GM03348 (cell line): ENCODE measurements at regions not wholly inside any gene's neighbourhood (a gene's known extent, or its start where the extent isn't known, plus 50 kb on each side); places are given as distances from the start of the nearest gene placed in this dataset.

Experiments used
- DNase-seq: peaks from one replicate; pipeline ENCODE4 v3.0.0; 2012; ENCODE audit warnings: low spot score

DNA sequence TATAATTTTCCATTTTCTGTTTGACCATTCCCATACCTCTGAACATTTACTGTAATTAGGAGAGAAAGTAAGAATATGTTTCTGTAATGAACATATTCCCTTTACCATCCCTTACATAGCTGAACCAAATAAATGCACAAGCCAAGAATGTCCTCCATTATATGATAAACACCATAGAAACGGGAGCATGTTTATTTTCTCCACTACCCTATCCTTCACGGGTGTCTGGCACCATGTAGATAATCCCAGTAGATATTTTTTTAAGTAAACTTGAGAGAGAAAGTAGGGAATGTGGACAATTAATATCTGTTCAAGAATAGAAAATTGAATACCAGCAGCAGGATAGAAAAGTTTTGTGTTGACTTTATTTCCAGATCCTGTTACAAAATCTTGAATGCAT lies 928.4 kb downstream of the EFNB2 start:
- DNase-seq = no peak

GRCh38 chr13:105602956-105603670 lies 932.3 kb downstream of the EFNB2 start:
- no peak for DNase-seq

DNA sequence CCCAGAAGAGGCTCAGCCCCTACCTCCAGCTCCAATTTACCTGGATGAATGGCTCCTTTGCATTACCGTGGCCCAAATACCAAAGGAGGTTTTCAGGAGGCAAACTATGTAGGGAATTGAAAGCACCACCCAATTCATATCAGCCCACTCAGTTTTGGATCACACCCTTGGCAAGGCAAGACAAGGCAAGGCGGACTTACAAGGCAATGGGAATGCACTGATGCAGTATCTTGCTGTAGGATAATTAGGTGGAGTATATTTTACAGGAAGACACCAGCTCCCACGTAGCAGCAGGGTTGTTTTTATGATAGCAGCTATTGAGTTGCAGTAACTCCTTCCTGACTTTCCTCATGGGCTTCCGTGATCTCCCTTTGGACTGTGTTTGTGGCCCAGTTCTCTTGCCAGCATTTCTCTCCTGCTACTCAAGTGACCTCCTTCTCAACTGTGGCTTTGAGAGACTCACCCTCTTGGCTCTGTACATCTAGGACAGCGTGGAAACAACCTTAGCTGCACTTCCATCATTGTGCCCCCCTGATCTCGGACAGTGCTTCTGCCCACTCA lies 935.9 kb downstream of the EFNB2 start:
- DNase-seq = no peak

DNA sequence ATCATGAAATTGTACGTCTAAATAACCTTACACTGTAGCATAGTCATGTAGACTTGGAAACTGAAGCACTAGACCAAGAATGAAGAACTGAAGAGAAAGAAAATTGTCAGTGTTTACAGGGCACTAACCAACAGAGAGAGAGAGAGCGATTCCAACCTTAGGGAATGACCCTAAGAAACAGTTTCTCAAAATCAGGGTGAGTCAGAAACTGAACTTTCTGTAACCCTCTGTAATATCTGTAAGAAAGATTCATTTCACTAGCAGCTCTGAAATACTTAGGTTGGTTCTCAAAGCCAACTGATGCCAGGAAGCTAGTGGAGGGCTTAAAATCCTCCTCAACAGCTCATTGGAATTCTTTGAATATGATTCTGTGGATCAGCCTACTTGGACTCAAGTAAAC lies 936.9 kb downstream of the EFNB2 start:
- DNase-seq = no peak

GRCh38 chr13:105597573-105597972 lies 937.9 kb downstream of the EFNB2 start:
- DNase-seq = no peak

- DNase-seq = no peak
These were observed 940.0 kb downstream of the EFNB2 start for GRCh38 chr13:105595471-105595870.

DNA sequence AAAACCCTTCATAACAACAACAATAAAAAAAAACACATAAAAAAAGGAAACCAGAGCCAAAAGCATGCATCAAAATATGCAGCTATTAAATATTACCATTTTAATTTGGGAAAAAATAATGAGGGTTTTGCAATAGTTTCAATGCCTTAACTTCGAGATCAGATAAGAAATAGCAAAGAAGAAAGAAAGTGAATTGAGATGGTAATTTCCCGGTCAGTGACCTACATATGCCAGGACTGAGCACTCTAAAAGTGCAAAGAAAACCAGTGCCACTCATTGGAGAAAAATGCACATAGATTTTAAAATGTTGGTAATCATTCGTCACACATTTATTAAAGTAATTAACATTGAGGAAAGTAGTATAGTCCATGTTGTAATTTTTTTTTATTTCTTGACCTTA lies 944.2 kb downstream of the EFNB2 start:
- no peak for DNase-seq

- DNase-seq = no peak
These were observed 947.7 kb downstream of the EFNB2 start for GRCh38 chr13:105587786-105588185.

- no peak for DNase-seq
These were observed 955.4 kb downstream of the EFNB2 start for GRCh38 chr13:105579821-105580710.

DNA sequence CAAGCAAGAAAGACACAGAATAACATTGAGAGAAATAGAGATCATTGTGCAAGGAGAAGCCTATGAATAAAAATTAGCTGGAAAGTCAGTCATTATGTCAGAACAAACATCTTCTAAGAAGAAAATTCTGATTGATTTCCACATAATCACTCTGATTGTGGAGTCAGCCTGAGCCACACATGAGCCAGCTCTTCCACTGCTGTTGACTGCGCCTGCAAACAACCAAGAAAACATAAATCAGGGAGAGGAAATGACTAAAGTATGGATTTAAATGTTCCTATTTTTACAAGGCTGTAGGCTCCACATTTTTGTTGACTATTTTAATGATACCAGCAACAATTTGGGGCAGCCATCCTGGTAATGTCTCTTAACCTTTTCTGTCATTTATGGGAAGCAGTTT lies 962.3 kb downstream of the EFNB2 start:
- no peak for DNase-seq

DNA sequence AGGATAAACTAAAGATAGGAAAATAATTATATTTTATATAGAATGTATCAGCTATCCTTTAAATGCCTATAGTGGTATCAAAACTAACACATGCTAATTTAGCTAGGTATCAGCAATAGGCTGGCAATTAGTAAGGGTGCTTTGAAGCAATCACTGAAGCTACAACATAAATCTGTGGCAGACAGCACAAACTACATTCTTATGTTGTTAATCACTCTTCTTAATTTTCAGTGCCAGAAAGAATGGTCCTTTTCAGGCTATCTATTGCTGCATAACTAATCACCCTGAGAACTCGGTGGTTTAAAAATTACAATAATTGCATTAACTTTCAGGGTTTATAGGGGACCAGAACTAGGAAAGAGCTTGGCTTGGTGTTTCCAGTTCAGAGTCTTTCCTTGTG lies 963.1 kb downstream of the EFNB2 start:
- DNase-seq = no peak

DNA sequence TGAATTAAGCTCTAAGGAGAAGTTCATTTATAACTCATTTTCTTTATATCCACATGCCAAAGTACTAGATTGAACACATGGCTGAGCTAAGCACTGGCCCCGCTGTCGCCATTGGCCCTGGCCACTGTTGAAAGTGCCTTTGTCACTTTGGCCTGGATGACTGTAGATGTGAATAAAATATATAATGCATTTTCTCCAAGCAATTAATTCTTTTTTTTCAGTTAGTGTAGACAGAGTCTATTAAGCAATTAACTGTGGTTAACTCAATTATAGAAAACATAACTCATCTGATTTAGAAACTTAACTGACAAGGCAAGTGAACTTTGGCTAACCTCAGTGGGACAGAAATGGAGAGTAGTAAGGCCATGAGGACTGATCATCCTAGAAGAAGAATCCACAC lies 965.6 kb downstream of the EFNB2 start:
- DNase-seq = no peak

GRCh38 chr13:105567951-105568525 lies 967.4 kb downstream of the EFNB2 start:
- no peak for DNase-seq

GRCh38 chr13:105565136-105565727 lies 970.2 kb downstream of the EFNB2 start:
- no peak for DNase-seq

DNA sequence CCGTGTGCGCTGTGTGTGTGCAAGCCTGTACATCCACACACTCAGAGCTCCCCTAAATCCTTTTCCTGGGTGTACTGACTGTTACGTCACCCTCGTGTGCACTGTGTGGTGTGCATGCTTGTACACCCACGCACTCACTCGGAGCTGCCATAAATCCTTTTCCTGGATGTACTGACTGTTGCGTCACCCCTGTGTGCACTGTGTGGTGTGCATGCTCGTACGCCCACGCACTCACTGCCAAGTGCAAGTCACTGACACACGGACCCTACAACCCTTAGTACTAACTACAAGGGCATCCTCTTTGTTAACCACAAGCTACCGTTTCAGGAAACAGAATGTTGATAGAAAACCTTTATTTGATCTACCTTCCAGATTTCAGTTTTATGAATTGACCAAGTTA lies 983.4 kb downstream of the EFNB2 start:
- DNase-seq = no peak

GRCh38 chr13:105547851-105548250 lies 987.6 kb downstream of the EFNB2 start:
- DNase-seq = no peak

- no peak for DNase-seq
These were observed 989.7 kb downstream of the EFNB2 start for GRCh38 chr13:105545811-105546210.

DNA sequence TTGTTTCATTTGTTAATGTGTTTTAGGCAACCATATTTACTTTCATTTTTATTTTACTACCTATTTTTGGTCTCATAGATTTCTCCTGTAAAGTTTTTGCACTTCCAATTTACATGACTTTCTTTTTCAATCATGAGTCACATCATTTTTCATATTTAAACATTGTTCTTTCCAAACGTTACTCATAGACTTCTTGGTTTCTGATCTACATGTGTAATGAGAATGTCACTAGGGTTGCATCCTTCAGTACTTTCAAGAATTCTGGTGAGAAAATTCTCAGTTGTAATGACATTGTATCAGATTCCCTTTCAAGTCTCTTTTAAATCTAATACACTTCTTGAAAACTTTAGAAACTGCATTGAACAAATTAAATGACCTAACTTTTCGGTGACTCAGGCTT lies 991.7 kb downstream of the EFNB2 start:
- DNase-seq = no peak

- DNase-seq = no peak
These were observed 993.9 kb downstream of the EFNB2 start for GRCh38 chr13:105541565-105541964.

DNA sequence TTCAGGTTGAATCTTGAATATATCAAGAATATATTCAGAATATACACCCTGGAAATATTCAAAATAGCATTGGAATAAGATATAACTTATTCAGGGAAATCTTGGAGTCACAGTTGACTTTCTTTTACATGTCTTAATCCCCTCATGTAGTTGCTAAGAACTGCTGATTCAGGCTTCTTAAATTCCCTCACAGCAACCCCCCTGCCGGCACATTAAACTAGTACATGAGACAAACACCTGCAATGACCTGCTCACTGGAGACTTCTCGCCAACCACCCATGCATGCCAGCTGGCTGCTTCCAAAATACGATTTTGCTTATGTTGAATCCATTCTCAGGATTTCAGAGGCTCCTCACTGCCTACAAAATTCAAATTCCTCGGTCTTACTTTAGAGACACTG lies 997.1 kb downstream of the EFNB2 start:
- DNase-seq = no peak

GRCh38 chr13:105537113-105537512 lies 998.3 kb downstream of the EFNB2 start:
- no peak for DNase-seq

- no peak for DNase-seq
These were observed 1005.0 kb downstream of the EFNB2 start for GRCh38 chr13:105530468-105530867.
